Prostate gland (tissue), 2 donors: ENCODE measurements at regions not wholly inside any gene's neighbourhood (a gene's known extent, or its start where the extent isn't known, plus 50 kb on each side); places are given as distances from the start of the nearest gene placed in this dataset.
"Not testable (repeated sequence)": the region's sequence is repeated elsewhere in the genome, so short reads cannot be mapped to it uniquely, and the experiment has no call there.

Source experiments
- DNase-seq: peaks from one replicate; pipeline ENCODE4 v3.0.0-alpha.2; 2019; ENCODE audit warnings: low spot score
- H3K27ac ChIP-seq, 2 donors: fragments of 200-600 bp; sonication (generic); 2 replicates each; pipeline ENCODE4 v1.5.1; 2017 to 2019
- H3K27me3 ChIP-seq: fragments of 200-600 bp; sonication (generic); replicated peaks from 2 replicates; pipeline ENCODE4 v1.5.1; 2019; ENCODE audit not compliant: insufficient read depth
- H3K36me3 ChIP-seq, 2 donors: fragments of 200-600 bp; sonication (generic); 1 replicate in 1 of 2; 2 replicates in 1 of 2; pipeline versions ENCODE4 v1.5.1 to v1.8.1; 2017 to 2019
- H3K4me1 ChIP-seq: fragments of 200-600 bp; sonication (generic); replicated peaks from 2 replicates; pipeline ENCODE4 v1.5.1; 2019
- H3K4me3 ChIP-seq, 2 donors: fragments of 200-600 bp; sonication (generic); 2 replicates each; pipeline ENCODE4 v1.5.1; 2017 to 2019
- H3K9me3 ChIP-seq: fragments of 200-600 bp; sonication (generic); 2 replicates; pipeline ENCODE4 v1.5.1; 2017
- CTCF ChIP-seq, 4 experiments: fragments of 200-600 bp in 2 of 4; fragments of 450-650 bp in 2 of 4; sonication (generic) in 2 of 4; IDR thresholded peaks; 1 replicate in 3 of 4; 2 replicates in 1 of 4; pipeline ENCODE4 v1.5.1; 2016 to 2019; ENCODE audit warnings: antibody characterized with exemption in 4 of 4, mild to moderate bottlenecking in 2 of 4, moderate library complexity in 2 of 4
- POLR2A ChIP-seq: fragments of 450-650 bp; IDR thresholded peaks from one replicate; pipeline ENCODE4 v1.6.1; 2016; ENCODE audit warnings: antibody characterized with exemption, mild to moderate bottlenecking
- POLR2AphosphoS5 ChIP-seq: sonication (generic); formaldehyde crosslinking; IDR thresholded peaks from one replicate; pipeline ENCODE4 v1.6.1; 2017; ENCODE audit warnings: antibody characterized with exemption
- WGBS: methylation state at CpG from one replicate; pipeline ENCODE4 v1.1.5; 2018; 5-methylcytosine and 5-hydroxymethylcytosine counted together
- intact Hi-C: fragments of 100-400 bp; cut with DNase I; formaldehyde crosslinking; loops from one replicate; pipeline ENCODE4 v1.14.2; 2022

- DNase-seq = no peak
- Histone ChIP-seq H3K27me3 (no peaks in the 10 kb centered on the region), H3K27ac (no peak overlapping the region), H3K4me1 (no peaks in the 10 kb centered on the region), H3K9me3 (no peaks in the 10 kb centered on the region), H3K36me3 (no peaks in the 10 kb centered on the region), H3K4me3 (no peak overlapping the region)
- no peak for TF ChIP-seq POLR2AphosphoS5
- TF ChIP-seq POLR2A = no peak
- TF ChIP-seq CTCF (IDR thresholded peaks at IDR 0.05) = no peak
- 67% methylated on average over 2 of the region's 2 CpGs for WGBS
- intact Hi-C loops = no loop called here
Measured at GRCh38 chr14:86066651-86067050, 536.7 kb downstream of the FLRT2 start.

- Histone ChIP-seq H3K27me3 (no peaks in the 10 kb centered on the region), H3K4me1 (no peaks in the 10 kb centered on the region), H3K9me3 (no peaks in the 10 kb centered on the region), H3K36me3 (no peaks in the 10 kb centered on the region), H3K27ac (no peak overlapping the region), H3K4me3 (no peak overlapping the region)
- 77% methylated on average over 3 of the region's 3 CpGs for WGBS
- DNase-seq = no peak
- intact Hi-C loops = no loop called here
- TF ChIP-seq POLR2AphosphoS5 (no peak), CTCF (IDR thresholded peaks at IDR 0.05) (no peak), POLR2A (no peak)
Measured at GRCh38 chr14:86065407-86065806, 535.5 kb downstream of the FLRT2 start.

GRCh38 chr14:86064595-86064994 lies 534.7 kb downstream of the FLRT2 start:
- H3K4me3 ChIP-seq, H3K27me3 ChIP-seq, intact Hi-C loops, H3K4me1 ChIP-seq, H3K9me3 ChIP-seq, DNase-seq, H3K27ac ChIP-seq, H3K36me3 ChIP-seq: not testable (repeated sequence)

DNA sequence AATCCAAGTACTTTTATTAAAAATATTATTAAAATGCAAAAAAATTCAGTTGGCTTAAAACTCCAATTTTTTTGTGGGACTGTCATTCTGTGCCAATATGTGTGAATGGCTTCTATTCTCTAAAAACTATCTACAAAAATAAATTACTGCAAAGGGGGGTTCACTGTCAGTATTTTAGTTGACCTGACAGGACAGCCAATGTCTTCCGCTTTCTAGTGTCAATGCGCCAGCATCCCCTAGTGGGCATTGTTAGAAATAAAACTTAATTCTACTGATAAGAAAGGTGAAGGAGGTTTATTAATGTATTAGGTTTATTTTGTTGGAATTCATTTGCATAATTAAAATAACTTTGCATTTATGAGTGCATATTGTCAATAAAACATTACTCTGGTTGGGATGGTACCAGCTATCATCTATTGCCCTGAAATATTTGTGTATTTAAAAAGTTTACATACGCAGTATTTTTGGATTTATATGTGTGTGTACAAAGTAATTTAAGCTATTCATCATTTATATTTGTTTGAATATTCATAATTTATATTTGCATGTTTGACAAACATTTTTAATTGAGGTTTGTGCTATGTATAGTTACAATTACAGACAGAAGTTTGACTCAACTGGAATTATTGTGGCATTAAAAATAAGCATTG lies 527.2 kb downstream of the FLRT2 start:
- H3K4me3 ChIP-seq = no peak overlapping the region
- DNase-seq = no peak
- no peak overlapping the region for H3K27ac ChIP-seq
- H3K36me3 ChIP-seq = no peaks in the 10 kb centered on the region
- 49% methylated on average over 3 of the region's 3 CpGs for WGBS
- no peaks in the 10 kb centered on the region for H3K27me3 ChIP-seq
- intact Hi-C loops = loop anchor here (10.0 kb wide), 1 partner anchor 522 kb away; the partner anchor contains the start of gene FLRT2
- H3K4me1 ChIP-seq = no peaks in the 10 kb centered on the region
- TF ChIP-seq POLR2AphosphoS5 (no peak), CTCF (IDR thresholded peaks at IDR 0.05) (peak; percentile 48 to 54 (median 51))
- no peaks in the 10 kb centered on the region for H3K9me3 ChIP-seq

- no peaks in the 10 kb centered on the region for H3K4me1 ChIP-seq
- H3K36me3 ChIP-seq = no peaks in the 10 kb centered on the region
- H3K27ac ChIP-seq = no peak overlapping the region
- H3K9me3 ChIP-seq = no peaks in the 10 kb centered on the region
- WGBS = 63% methylated on average over 3 of the region's 3 CpGs
- no peak for TF ChIP-seq POLR2A
- no peak for TF ChIP-seq POLR2AphosphoS5
- no peak for TF ChIP-seq CTCF (IDR thresholded peaks at IDR 0.05)
- no peak for DNase-seq
- intact Hi-C loops = loop anchor here (10.0 kb wide), 1 partner anchor 521 kb away; the partner anchor contains the start of gene FLRT2
- H3K4me3 ChIP-seq = no peak overlapping the region
- no peaks in the 10 kb centered on the region for H3K27me3 ChIP-seq
Measured at GRCh38 chr14:86055512-86056075, 525.6 kb downstream of the FLRT2 start.
